ENCODE measurements at regions not wholly inside any gene's neighbourhood (a gene's known extent, or its start where the extent isn't known, plus 50 kb on each side); places are given as distances from the start of the nearest gene placed in this dataset.

DNA sequence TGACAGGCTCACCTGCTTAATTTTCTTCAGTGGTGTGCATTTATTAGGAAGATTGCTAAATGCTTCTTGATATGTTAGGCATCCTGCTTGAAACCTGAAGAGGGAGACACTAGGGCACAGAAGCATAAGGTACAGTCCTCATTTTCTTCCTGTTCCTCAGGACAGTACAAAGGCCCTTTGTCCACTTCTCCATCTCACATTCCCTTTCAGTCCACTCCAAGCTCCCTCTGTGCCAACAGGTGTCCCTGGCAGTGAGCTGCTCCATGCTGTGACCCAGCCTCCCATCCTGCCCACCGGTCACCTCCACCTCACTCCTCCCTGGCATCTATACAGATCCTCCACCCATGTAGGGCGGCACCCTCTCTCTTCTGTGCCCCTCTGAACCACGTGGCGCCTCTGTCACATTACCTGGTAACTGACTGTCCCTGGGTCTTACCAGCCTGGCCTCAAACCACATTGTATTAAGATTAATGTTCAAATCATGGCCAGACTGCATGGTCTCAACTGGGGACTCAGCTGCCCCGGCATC lies 162.8 kb downstream of the VAPA start:
- TF ChIP-seq, protein P1, sequence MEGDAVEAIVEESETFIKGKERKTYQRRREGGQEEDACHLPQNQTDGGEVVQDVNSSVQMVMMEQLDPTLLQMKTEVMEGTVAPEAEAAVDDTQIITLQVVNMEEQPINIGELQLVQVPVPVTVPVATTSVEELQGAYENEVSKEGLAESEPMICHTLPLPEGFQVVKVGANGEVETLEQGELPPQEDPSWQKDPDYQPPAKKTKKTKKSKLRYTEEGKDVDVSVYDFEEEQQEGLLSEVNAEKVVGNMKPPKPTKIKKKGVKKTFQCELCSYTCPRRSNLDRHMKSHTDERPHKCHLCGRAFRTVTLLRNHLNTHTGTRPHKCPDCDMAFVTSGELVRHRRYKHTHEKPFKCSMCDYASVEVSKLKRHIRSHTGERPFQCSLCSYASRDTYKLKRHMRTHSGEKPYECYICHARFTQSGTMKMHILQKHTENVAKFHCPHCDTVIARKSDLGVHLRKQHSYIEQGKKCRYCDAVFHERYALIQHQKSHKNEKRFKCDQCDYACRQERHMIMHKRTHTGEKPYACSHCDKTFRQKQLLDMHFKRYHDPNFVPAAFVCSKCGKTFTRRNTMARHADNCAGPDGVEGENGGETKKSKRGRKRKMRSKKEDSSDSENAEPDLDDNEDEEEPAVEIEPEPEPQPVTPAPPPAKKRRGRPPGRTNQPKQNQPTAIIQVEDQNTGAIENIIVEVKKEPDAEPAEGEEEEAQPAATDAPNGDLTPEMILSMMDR (IDR thresholded peaks at IDR 0.05 in 2 of 3, conservative IDR thresholded peaks at IDR 0.05 in 1 of 3; ENCODE audit: borderline replicate concordance in 1 of 3, insufficient read depth in 1 of 3, low read depth in 2 of 3, low read length in 2 of 3), result no peak
- TF ChIP-seq POLR2A (IDR thresholded peaks at IDR 0.05; ENCODE audit: borderline replicate concordance, extremely low read depth, insufficient read depth, insufficient read length) (no peak), POLR2AphosphoS5 (IDR thresholded peaks at IDR 0.05; ENCODE audit: low read depth, low read length) (no peak), FOSL1 (IDR thresholded peaks at IDR 0.05; ENCODE audit: low read depth) (no peak), SP1 (IDR thresholded peaks at IDR 0.05; ENCODE audit: low read depth) (no peak), EZH2phosphoT487 (IDR thresholded peaks at IDR 0.05; ENCODE audit: borderline replicate concordance) (no peak), JUND (IDR thresholded peaks at IDR 0.05) (no peak), ELF1 (IDR thresholded peaks at IDR 0.05; ENCODE audit: borderline replicate concordance, low read depth) (no peak)
- TF ChIP-seq, protein P2, sequence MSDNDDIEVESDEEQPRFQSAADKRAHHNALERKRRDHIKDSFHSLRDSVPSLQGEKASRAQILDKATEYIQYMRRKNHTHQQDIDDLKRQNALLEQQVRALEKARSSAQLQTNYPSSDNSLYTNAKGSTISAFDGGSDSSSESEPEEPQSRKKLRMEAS (IDR thresholded peaks at IDR 0.05), result no peak

Measured in HCT116 (cell line).